DMS153 treated with DMSO at 0.1 percent for 48 hours (cell line): ENCODE measurements at regions not wholly inside any gene's neighbourhood (a gene's known extent, or its start where the extent isn't known, plus 50 kb on each side); places are given as distances from the start of the nearest gene placed in this dataset.

ENCODE experiments used
- DNase-seq: peaks from one replicate; lab custom pipeline; 2025; ENCODE audit not compliant: unreplicated experiment; lab: John Stamatoyannopoulos, UW

- no peak for DNase-seq
Measured at GRCh38 chr15:27622371-27622770, 476.7 kb downstream of the OCA2 start.

GRCh38 chr15:27619204-27619603 is 479.9 kb downstream of the OCA2 start:
- DNase-seq, result no peak

GRCh38 chr15:27617013-27617412 is 482.1 kb downstream of the OCA2 start:
- DNase-seq, result no peak

GRCh38 chr15:27608248-27608647 is 490.9 kb downstream of the OCA2 start:
- DNase-seq, result no peak

- DNase-seq, result no peak
Measured at GRCh38 chr15:27601239-27601960, 497.7 kb downstream of the OCA2 start.

GRCh38 chr15:27599034-27599433 is 500.1 kb downstream of the OCA2 start:
- no peak for DNase-seq

- no peak for DNase-seq
Measured at GRCh38 chr15:27598251-27599009, 500.7 kb downstream of the OCA2 start.

- no peak for DNase-seq
Measured at GRCh38 chr15:27595211-27595610, 503.9 kb downstream of the OCA2 start.

GRCh38 chr15:27592036-27592760 is 506.9 kb downstream of the OCA2 start:
- no peak for DNase-seq
